HG03457 (cell line): ENCODE measurements at regions not wholly inside any gene's neighbourhood (a gene's known extent, or its start where the extent isn't known, plus 50 kb on each side); places are given as distances from the start of the nearest gene placed in this dataset.

Source experiments
- ATAC-seq: cut with Tn5 transposase; IDR thresholded peaks from one replicate; pipeline ENCODE4 v1.9.1; 2021; ENCODE audit warnings: moderate number of reproducible peaks; ENCODE audit not compliant: unreplicated experiment

- no peak for ATAC-seq
These were observed 444.0 kb downstream of the FIGN start for GRCh38 chr2:163291790-163292189.

GRCh38 chr2:163281717-163282116 lies 443.1 kb upstream of the KCNH7 start:
- ATAC-seq: no peak

- ATAC-seq: no peak
These were observed 430.9 kb upstream of the KCNH7 start for GRCh38 chr2:163269374-163270021.

GRCh38 chr2:163266772-163267171 lies 428.2 kb upstream of the KCNH7 start:
- no peak for ATAC-seq

GRCh38 chr2:163265562-163265961 lies 427.0 kb upstream of the KCNH7 start:
- no peak for ATAC-seq

- no peak for ATAC-seq
These were observed 425.8 kb upstream of the KCNH7 start for GRCh38 chr2:163264341-163264740.

GRCh38 chr2:163259489-163259888 lies 420.9 kb upstream of the KCNH7 start:
- no peak for ATAC-seq

GRCh38 chr2:163255086-163255485 lies 416.5 kb upstream of the KCNH7 start:
- ATAC-seq: no peak

- ATAC-seq: no peak
These were observed 415.2 kb upstream of the KCNH7 start for GRCh38 chr2:163253621-163254285.

GRCh38 chr2:163252199-163252598 lies 413.6 kb upstream of the KCNH7 start:
- ATAC-seq: no peak

- ATAC-seq: no peak
These were observed 410.0 kb upstream of the KCNH7 start for GRCh38 chr2:163248376-163249253.

GRCh38 chr2:163247847-163248220 lies 409.3 kb upstream of the KCNH7 start:
- no peak for ATAC-seq

GRCh38 chr2:163247156-163247846 lies 408.7 kb upstream of the KCNH7 start:
- ATAC-seq: no peak

GRCh38 chr2:163246135-163246534 lies 407.6 kb upstream of the KCNH7 start:
- ATAC-seq: no peak

GRCh38 chr2:163236553-163236952 lies 398.0 kb upstream of the KCNH7 start:
- no peak for ATAC-seq

GRCh38 chr2:163231666-163232065 lies 393.1 kb upstream of the KCNH7 start:
- ATAC-seq: no peak

GRCh38 chr2:163213661-163214081 lies 375.1 kb upstream of the KCNH7 start:
- ATAC-seq: no peak

- no peak for ATAC-seq
These were observed 371.9 kb upstream of the KCNH7 start for GRCh38 chr2:163210430-163210918.

- ATAC-seq: no peak
These were observed 369.3 kb upstream of the KCNH7 start for GRCh38 chr2:163207693-163208370.

GRCh38 chr2:163205589-163206254 lies 367.2 kb upstream of the KCNH7 start:
- ATAC-seq: no peak
